ENCODE measurements at regions not wholly inside any gene's neighbourhood (a gene's known extent, or its start where the extent isn't known, plus 50 kb on each side); places are given as distances from the start of the nearest gene placed in this dataset.

GRCh38 chr5:85010014-85010562, 625.4 kb upstream of the EDIL3 start:
- Mint-ChIP-seq H3K4me1 (peaks cover 5% of the 10 kb centered on the region; the same call in 1 of the 2 replicates), H3K9me3 (peaks cover 7% of the 10 kb centered on the region; the same call in 1 of the 2 replicates), H3K4me3 (no peak overlapping the region), H3K36me3 (no peaks in the 10 kb centered on the region), H3K27me3 (ENCODE audit: low read depth) (no peaks in the 10 kb centered on the region), H3K27ac (no peak overlapping the region)
- no peak for ATAC-seq
- ChIA-PET POLR2A (no interaction called here), CTCF (no interaction called here)
- no peak for DNase-seq (ENCODE audit: low spot score)
- no peak for TF ChIP-seq HMGA2 (CRISPR knock-in tag; IDR thresholded peaks at IDR 0.05)
- no peak for TF ChIP-seq ZNF425 (CRISPR knock-in tag; conservative IDR thresholded peaks at IDR 0.05)
- no peak for TF ChIP-seq ATF1 (CRISPR knock-in tag; IDR thresholded peaks at IDR 0.05)
- TF ChIP-seq SOX15 (CRISPR knock-in tag; IDR thresholded peaks at IDR 0.05), result no peak
- TF ChIP-seq RELA (CRISPR knock-in tag; IDR thresholded peaks at IDR 0.05; ENCODE audit: borderline replicate concordance), result no peak
- TF ChIP-seq E2F5 (CRISPR knock-in tag; IDR thresholded peaks at IDR 0.05), result no peak
- TF ChIP-seq KAT7 (CRISPR knock-in tag; IDR thresholded peaks at IDR 0.05; ENCODE audit: borderline replicate concordance), result no peak
- TF ChIP-seq USF1 (CRISPR knock-in tag; IDR thresholded peaks at IDR 0.05), result no peak
- TF ChIP-seq STAT6 (CRISPR knock-in tag; conservative IDR thresholded peaks at IDR 0.05; ENCODE audit: low read depth), result no peak
- TF ChIP-seq E2F1 (CRISPR knock-in tag; IDR thresholded peaks at IDR 0.05), result no peak
- no peak for TF ChIP-seq ESRRA (CRISPR knock-in tag; IDR thresholded peaks at IDR 0.05; ENCODE audit: borderline replicate concordance)
- TF ChIP-seq ZSCAN18 (CRISPR knock-in tag; IDR thresholded peaks at IDR 0.05), result no peak
- no peak for TF ChIP-seq ZNF219 (CRISPR knock-in tag; IDR thresholded peaks at IDR 0.05; ENCODE audit: borderline replicate concordance)
- TF ChIP-seq ZMAT4 (CRISPR knock-in tag; IDR thresholded peaks at IDR 0.05), result no peak
- no peak for TF ChIP-seq ZNF423 (CRISPR knock-in tag; IDR thresholded peaks at IDR 0.05)
- TF ChIP-seq FOXP1 (CRISPR knock-in tag; IDR thresholded peaks at IDR 0.05; ENCODE audit: borderline replicate concordance), result no peak
- no peak for TF ChIP-seq ZNF512 (CRISPR knock-in tag; IDR thresholded peaks at IDR 0.05; ENCODE audit: borderline replicate concordance)
